NCI-H2107 treated with DMSO at 0.1 percent for 48 hours (cell line): ENCODE measurements at regions not wholly inside any gene's neighbourhood (a gene's known extent, or its start where the extent isn't known, plus 50 kb on each side); places are given as distances from the start of the nearest gene placed in this dataset.
"Not testable (repeated sequence)": the region's sequence is repeated elsewhere in the genome, so short reads cannot be mapped to it uniquely, and the experiment has no call there.

Source experiments
- DNase-seq: peaks from one replicate; lab custom pipeline; 2025; ENCODE audit not compliant: unreplicated experiment; lab: John Stamatoyannopoulos, UW

DNA sequence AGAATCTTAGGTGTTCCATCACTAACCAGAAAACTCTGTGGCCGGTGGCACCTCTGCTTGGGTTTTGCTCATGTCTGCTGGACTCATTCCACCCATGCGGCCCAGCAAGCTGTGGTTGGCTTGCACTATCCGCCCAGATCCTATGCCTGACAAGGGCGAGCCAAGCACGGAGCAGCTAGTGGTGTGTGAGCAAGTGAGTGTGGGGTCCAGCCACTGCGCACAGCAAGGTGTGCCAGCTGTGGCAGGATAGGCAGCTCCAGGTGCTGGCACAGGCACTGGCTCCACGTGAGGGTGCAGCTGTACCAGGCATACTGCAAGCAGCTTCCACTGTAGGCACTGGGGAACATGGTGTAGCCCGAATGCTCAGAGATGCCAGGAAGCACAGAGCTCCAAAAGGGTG, 813.7 kb upstream of the CNTN5 start:
- DNase-seq, result no peak

DNA sequence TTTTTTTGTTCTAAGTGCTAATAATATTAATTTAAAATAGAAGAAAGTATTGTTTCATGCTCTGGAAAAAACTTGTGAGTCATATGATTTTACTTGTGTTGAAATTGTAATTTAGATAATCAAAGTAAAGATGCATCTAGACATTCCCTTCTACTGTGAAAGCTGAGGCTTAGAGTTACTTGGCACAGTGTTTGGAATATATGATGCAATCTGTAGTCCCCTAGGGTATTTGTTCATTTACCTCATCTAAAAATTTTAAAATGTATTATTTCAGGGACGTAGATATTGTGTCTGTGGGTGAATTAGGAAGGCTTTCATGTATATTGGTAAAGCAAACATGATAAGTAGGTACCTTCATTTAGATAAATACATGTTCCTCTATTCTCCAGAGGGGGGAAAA, 793.5 kb upstream of the CNTN5 start:
- DNase-seq, result no peak

- DNase-seq, result no peak
These were observed 790.1 kb upstream of the CNTN5 start for GRCh38 chr11:98230678-98231077.

DNA sequence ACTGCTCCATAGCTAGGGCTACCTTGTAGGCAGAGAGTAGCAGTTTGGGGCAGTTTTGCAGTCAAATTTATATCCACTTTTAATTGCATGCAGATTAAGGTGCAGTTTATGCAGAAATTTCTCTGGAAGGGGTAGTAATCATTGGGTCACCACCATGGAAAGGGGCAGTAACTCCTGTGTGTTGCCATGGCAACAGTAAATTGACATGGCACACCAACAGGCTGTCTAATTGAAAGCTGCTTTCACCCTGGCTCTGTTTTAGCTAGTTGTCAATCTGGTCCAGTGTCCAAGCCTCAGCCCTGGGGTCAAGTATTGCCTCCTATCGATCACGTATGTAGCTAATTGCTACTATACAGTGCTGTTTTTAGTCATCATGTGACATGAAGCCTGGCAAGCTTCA, 786.1 kb upstream of the CNTN5 start:
- no peak for DNase-seq

DNA sequence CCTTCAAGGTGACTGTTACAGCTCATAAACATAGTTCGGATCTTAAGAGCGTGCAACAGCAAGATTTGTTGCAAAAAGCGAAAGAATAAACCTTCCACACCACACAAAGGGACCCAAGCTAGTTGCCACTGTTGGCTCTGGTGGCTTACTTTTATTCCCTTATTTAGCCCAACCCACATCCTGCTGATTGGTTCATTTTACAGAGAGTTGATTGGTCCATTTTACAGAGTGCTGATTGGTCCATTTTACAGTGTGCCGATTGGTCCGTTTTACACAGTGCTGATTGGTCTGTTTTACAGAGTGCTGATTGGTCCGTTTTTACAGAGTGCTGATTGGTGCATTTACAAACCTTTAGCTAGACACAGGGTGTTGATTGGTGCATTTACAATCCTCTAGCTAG, 776.9 kb upstream of the CNTN5 start:
- DNase-seq, result no peak

- DNase-seq, result no peak
These were observed 759.8 kb upstream of the CNTN5 start for GRCh38 chr11:98260983-98261382.

- no peak for DNase-seq
These were observed 743.4 kb upstream of the CNTN5 start for GRCh38 chr11:98277251-98277912.

- no peak for DNase-seq
These were observed 731.0 kb upstream of the CNTN5 start for GRCh38 chr11:98289617-98290263.

- DNase-seq, result no peak
These were observed 724.5 kb upstream of the CNTN5 start for GRCh38 chr11:98296091-98296880.

GRCh38 chr11:98300719-98301118, 720.0 kb upstream of the CNTN5 start:
- no peak for DNase-seq

- DNase-seq, result no peak
These were observed 712.8 kb upstream of the CNTN5 start for GRCh38 chr11:98307827-98308491.

DNA sequence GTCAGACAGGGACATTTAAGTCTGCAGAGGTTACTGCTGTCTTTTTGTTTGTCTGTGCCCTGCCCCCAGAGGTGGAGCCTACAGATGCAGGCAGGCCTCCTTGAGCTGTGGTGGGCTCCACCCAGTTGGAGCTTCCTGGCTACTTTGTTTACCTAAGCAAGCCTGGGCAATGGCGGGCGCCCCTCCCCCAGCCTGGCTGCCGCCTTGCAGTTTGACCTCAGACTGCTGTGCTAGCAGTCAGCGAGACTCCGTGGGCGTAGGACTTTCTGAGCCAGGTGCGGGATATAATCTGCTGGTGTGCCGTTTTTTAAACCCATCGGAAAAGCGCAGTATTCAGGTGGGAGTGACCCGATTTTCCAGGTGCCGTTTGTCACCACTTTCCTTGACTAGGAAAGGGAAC, 690.4 kb upstream of the CNTN5 start:
- DNase-seq, result not testable (repeated sequence)

GRCh38 chr11:98358551-98358950, 662.2 kb upstream of the CNTN5 start:
- no peak for DNase-seq

DNA sequence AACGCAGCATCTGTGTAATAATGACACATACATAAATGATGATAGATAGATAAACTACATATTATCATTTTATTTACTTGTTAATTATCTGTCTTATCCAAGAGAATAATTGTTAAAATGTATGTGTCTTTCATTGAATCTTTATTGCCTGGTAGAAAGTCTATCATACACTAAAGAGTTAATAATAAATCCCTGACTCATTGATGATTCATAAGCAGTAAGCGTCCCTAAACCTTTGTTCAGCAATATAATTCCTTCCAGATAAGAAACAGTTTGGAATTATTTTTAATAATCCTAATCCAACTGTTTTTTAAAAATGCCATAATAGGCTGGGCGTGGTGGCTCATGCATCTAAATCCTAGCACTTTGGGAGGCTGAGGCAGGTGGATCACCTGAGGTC, 655.6 kb upstream of the CNTN5 start:
- DNase-seq, result no peak

DNA sequence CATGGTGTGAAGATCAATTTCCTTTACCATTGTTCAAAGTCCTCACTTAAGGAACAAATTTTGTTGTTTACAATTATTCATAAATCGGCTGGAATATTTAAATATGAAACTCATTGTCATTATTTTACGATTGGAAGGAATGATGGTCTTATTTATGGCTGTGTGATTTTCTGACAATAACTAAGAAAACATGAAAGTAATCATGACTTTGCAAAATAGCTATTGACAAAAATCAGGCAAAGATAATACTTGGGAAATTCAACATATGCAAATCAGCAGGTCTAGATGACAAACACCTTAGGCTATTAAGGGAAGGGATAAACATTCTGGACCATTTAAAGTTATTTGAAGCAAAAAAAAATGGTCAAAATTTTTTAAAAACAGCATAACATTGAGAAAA, 654.8 kb upstream of the CNTN5 start:
- no peak for DNase-seq

DNA sequence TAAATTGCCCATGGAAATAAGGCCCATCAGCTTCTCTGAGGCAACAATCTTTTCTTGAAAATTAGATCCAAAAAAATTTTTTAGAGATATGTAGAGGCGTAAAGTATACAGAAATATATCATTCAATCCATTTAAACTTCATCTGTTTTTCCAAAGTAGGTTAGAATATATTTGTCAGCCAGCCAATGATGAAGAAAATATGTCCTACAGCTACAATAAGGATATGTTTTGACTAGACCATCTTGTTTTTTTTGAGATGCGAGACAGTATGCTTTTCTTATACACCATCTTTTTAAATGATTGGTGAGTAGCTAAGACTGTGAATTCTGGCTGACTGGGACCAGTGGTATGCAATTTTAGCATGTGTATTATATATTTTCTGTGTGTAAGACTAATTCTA, 630.4 kb upstream of the CNTN5 start:
- DNase-seq, result no peak

DNA sequence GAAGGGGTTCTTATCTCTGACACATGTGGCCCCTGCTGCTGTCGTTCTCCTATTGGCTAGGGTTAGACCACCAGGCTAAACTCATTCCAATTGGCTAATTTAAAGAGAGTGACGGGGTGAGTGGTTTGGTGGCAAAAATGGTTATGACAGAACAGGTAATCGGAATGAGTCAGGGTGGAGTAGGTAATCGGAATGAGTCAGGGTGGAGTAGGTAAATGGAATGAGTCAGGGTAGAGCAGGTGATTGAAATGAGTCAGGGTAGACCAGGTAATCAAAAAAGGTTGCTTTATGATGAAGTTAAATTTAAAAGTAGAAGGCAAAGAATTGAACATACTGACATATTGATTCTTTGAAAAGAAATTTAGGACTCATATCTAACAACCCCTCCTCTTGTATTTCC, 626.2 kb upstream of the CNTN5 start:
- DNase-seq, result not testable (repeated sequence)

GRCh38 chr11:98398508-98398907, 622.2 kb upstream of the CNTN5 start:
- no peak for DNase-seq

DNA sequence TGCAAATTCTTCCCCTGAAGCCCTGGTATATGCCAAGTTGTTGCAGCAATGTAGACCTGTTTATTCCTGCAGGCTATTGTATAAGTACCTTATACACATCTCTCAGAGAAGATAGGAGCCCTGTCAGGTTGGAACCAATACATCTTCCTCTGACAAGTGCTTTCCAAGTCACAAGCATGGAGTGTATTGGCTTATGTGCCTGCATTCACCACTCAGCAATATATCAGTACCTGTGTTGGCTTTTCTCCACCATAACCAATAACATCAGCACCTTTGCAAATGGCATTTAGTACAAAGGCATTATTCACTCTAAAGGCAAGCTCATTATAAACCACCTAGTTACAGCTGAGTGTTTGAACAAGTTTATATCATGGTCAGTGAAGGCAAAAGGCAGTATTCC, 611.7 kb upstream of the CNTN5 start:
- no peak for DNase-seq

DNA sequence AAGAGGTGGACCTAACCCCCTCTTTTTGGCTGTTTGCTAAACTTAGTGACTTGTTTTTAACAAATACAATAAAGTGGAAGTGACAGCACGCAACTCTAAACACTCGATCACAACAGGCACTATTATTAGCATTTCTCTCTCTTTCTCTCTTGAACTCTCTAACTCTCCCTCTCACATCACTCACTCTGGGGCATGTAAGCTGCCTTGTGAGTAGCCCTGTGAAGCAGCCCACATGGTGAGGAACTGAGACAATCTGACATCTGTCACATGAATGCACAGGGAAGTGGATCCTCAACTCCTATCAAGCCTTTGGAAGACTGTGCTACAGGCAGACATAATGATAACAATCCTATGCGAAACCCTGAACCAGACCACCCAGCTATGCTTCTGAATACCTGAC, 609.0 kb upstream of the CNTN5 start:
- no peak for DNase-seq

DNA sequence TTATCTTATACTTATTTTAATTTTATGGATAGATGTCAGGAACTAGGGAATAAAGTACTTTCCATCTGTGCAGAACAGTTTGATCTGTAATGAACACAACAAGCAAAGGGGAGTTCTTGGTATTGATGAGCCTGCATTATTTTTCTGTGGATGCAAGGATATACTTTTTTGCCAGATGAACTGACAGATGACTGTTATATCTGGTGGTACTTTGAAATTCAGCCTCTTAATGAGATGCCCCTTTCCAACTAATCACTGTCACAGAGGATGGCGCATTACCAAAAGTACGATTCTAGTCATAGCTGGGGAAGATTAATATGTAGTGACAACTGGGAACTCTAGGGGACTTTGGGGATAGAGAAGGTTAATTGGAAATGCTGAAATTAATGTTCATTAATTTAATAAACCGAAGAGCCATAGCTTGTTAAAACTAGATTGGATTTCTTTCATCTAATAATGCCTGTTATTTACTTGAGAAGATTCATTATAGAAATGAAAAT, 603.4 kb upstream of the CNTN5 start:
- DNase-seq, result no peak

- no peak for DNase-seq
These were observed 596.8 kb upstream of the CNTN5 start for GRCh38 chr11:98423933-98424332.
